GM12891 (cell line): ENCODE measurements at regions not wholly inside any gene's neighbourhood (a gene's known extent, or its start where the extent isn't known, plus 50 kb on each side); places are given as distances from the start of the nearest gene placed in this dataset.

Experiments used
- POLR2A ChIP-seq: IDR thresholded peaks from 2 replicates; pipeline ENCODE4 v1.6.1; 2011; ENCODE audit warnings: low read depth, low read length, control low read depth
- POLR2AphosphoS5 ChIP-seq: IDR thresholded peaks from 2 replicates; pipeline ENCODE4 v1.6.1; 2011; ENCODE audit warnings: low read depth, low read length, control low read depth

GRCh38 chr18:76691800-76692199 lies 130.6 kb upstream of the ZNF236 start:
- TF ChIP-seq POLR2A: no peak
- TF ChIP-seq POLR2AphosphoS5: no peak
